ENCODE measurements at regions not wholly inside any gene's neighbourhood (a gene's known extent, or its start where the extent isn't known, plus 50 kb on each side); places are given as distances from the start of the nearest gene placed in this dataset.
A peak's percentile ranks its signal among the peaks of the same experiment; 100 is the strongest.
"Not testable (repeated sequence)": the region's sequence is repeated elsewhere in the genome, so short reads cannot be mapped to it uniquely, and the experiment has no call there.

DNA sequence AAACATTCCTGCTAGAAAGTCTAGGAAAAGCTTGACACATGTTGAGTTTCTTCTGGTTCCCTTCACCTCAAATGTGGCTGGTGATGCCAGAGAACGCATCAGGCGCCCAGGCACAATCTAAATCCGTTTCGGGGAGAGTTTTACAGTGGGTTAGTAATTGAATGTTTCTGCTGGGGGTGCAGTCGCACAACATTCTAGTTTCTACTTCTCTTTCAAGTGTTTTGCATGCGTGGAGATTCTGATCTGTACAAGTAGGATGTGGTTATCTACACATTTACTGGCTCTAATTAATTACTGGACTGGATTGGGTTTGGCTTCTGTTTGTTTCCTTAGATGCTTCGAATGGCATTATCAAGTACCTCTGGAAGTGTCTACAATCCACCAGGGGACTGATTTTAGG, 173.8 kb downstream of the TMEM26 start:
- FAIRE-seq (no peak), DNase-seq (ENCODE audit: insufficient read length, low spot score) (no peak)

DNA sequence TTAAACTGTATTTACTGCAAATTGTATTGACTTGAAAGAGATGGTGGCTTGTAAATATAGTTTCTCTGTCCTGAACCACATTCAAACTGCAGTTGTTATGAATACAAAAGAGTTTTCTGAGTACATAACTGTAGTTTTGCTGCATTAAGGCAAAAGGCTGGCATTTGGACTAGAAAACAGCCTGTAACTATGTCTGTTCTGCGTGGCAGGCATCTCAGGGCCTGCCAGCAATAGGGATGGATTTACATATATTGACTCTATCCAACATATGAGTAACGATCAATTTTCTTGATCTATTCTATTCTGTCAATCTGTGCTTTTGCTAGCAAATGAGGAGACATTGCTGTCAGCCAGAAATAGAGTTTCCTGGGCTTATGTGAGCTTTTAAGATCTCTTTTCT, 174.6 kb downstream of the TMEM26 start:
- FAIRE-seq = no peak
- no peak for DNase-seq (ENCODE audit: insufficient read length, low spot score)

DNA sequence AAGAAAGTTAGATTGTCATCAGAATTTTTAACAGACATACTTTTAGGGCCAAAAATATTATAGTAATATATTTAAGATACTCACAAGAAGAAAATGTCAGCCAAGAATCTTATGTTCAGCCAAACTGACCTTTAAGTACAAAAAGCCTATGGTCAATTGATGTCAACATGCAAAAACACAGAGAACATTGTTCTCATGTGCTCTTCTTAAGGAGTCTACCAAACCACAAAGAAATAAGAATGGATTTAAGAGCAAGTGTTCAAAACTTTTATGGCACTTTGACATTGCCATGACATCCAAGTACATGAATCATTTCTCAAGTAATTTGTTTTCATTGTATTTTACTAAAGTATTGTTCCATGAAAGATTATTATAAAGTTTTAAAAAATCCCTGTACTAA, 180.4 kb downstream of the TMEM26 start:
- DNase-seq (ENCODE audit: insufficient read length, low spot score) (no peak), FAIRE-seq (no peak)

DNA sequence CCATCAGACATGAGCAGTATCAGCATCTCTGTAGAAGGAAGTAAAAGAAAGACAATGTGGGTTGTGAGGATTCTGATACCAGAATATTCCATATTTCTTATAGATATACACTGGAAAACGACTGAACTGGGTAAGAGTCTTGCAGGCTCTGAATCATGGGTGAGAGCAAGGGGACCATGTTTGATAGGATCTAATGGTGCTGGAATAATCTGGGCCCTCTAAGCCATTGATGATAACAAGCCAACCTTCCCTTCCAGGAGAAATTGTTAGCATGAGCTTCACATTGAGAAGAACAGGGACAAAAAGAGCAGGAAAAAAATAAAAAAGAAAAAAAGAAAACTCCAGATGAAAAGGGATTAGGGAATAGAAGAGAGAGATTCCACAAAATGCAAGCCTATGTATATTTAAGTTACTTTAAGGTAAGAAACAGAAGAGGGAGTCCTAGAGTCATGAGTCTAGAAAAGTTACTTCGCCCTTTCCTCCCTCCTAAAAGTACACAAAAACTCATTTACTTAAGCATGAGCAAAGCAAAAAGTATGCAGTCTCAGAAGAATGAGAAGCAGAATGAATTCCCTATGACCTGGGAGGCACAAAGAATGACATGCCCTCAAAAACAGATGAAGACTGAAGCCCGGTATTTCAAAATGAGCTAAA, 181.9 kb downstream of the TMEM26 start:
- FAIRE-seq (no peak), DNase-seq (ENCODE audit: insufficient read length, low spot score) (peak; percentile 33)

DNA sequence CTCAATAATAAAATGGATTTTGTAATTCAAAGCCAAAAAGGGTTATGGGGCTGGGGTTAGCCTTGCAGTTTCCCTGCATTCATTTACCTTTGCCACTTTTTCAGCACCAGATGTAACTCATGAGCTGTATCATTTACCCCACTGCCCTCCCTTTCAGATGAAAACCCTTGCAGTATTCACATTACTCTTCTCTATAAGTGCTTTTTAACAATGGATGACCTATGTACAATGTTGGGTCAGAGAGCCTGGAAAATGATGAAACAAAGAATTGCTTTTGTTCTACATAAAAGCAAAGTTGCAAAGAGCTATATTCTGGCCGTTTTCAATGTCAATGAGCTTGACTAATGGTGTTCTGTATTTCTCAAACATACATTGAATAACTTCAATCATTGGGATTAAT, 189.7 kb downstream of the TMEM26 start:
- no peak for FAIRE-seq

DNA sequence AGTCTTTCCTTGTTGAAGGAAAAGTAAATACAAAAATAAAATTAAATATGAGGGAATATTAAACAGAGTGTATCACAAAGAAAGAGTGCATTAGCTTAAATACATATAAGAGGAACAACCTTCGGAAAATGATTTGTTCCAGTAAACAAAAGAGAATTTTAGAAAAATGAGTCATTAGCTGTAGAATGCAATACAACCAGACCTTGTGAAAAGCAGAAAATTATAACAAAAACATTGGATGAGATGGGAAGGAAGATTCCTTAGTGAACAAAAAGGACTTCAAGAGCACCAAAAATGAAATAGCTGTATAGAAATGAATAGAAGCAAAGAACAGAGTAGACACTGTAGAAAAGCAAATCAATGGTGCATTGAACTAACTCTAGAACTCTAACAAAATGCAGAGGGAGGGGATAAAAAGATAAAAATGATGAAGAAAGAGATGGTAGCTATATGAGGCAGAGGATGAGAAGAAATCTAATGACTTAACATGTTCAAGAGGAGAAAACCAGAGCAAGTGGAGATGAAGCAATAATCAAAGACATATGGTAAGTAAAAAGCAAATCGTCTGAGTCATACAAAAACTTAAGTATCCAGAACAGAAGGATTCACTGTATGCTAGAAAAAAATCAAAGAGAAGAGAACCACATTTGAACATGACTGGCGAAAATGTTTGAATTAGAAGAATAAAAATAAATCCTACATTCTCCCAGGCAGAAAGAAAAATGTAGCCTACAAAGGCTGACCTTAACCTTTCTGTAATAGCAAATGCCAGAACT, 190.5 kb downstream of the TMEM26 start:
- FAIRE-seq = no peak
- no peak for DNase-seq (ENCODE audit: insufficient read length, low spot score)

More for the DNA sequence above, 189.7 kb downstream of the TMEM26 start:
- DNase-seq (ENCODE audit: insufficient read length, low spot score) = no peak

DNA sequence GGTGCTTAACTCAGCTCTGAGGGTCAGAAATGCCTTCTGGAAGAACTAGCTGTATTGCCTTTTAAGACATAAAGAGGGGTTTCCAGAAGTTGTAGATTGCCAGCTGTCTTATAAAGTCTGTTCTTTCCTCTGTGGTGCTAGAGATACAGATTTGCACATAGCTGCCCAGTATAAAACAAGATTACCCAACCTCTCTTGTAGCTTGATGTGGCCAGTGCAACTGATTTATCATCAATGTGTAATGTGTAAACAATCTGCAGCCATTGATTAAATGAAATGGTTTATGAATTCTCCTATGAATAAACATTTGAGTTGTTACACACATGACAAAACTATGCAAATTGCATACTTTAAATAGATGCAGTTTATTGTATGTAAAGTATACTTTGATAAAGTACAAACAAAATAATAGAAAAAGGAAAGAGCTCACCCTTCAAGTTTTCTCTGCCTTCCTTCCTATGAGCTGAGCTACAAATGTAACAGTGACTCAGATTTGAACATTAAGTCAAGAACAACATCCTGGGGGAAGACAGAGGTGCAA, 195.2 kb downstream of the TMEM26 start:
- FAIRE-seq (no peak), DNase-seq (ENCODE audit: insufficient read length, low spot score) (no peak)

DNA sequence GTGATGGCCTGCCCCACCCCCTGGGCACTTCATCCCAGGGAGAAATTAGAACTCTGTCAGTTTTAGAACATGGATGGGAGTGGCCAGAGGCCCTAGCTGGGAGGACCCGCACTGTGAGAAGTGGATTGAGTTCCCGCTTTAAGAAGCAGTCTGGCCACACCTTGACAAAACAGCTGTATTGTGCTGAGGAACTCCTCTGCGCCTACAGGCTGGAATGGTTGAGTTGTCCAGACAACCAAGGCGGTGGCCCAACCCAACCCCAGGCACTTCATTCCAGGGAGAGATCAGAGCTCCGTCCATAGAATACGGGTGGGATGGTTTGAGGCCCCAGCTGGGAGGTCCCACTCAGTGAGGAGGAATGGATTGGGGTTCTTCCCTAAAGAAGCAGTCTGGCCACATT, 196.0 kb downstream of the TMEM26 start:
- FAIRE-seq (no peak), DNase-seq (ENCODE audit: insufficient read length, low spot score) (no peak)

DNA sequence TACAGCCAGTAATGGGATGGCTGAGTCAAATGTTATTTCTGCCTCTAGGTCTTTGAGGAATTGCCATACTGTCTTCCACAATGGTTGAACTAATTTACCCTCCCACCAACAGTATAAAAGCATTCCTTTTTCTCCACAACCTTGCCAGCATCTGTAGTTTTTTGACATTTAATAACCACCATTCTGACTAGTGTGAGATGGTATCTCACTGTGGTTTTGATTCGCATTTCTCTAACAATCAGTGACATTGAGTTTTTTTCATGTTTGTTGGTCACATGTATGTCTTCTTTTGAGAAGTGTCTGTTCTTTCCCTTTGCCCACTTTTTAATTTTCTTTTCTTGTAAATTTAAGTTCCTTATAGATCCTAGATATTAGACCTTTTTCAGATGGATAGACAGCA, 200.9 kb downstream of the TMEM26 start:
- not testable (repeated sequence) for FAIRE-seq; DNase-seq (ENCODE audit: insufficient read length, low spot score)

DNA sequence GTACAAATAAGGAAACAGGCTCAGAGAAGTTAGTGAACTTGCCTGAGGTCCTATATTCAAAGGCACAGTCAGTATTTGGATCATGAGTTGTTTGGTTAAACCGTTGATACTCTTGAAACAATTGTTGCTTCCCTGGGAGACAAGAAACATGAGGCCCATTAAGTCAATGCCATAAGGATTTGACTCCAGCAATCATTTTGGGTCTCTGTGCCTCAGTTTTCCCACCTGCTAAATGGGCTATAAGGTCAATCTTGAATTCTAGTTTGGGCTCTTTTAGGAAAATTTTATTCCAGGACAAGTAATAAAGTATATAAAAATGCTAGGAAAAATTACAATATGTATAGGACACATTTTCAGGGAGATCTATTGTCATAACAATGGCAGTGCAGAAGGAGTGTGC, 202.1 kb downstream of the TMEM26 start:
- FAIRE-seq (no peak), DNase-seq (ENCODE audit: insufficient read length, low spot score) (no peak)

DNA sequence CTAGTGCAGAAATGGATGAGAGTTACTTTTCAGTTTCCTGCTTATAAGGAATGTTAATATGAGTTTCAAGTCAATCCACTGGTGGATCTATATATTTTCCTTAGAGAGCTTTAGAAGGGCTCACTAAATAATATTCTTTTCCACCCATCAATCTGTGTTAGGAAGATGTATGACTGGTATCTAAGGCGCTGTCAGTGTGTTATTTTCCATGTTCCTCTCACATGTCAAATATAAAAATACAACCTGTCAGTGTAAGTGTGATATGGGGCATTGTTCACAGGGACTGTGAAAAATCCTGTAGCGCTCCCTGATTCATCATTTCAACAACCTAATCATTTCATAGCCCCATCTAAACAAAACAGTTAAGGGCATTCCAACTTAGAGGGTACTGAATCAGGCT, 203.1 kb downstream of the TMEM26 start:
- DNase-seq (ENCODE audit: insufficient read length, low spot score) (no peak), FAIRE-seq (no peak)

DNA sequence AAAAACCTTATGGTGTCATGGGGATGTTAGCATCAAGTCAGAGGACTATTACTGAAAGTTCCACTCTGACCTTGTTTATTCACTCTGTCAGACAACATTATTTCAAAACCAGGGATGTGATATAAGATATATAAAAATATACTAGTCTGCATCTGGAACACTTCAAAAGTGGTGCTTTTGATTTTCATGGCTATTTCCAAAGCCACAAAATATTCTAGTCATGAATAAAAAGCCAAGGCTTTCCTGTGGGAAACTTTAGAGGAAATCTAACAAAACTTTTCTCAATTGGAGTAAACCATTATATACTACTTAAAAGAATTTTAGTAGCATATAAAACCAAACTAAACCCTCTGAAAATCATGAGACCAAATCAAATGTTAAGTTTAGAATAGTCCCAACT, 205.2 kb downstream of the TMEM26 start:
- FAIRE-seq (no peak), DNase-seq (ENCODE audit: insufficient read length, low spot score) (no peak)

DNA sequence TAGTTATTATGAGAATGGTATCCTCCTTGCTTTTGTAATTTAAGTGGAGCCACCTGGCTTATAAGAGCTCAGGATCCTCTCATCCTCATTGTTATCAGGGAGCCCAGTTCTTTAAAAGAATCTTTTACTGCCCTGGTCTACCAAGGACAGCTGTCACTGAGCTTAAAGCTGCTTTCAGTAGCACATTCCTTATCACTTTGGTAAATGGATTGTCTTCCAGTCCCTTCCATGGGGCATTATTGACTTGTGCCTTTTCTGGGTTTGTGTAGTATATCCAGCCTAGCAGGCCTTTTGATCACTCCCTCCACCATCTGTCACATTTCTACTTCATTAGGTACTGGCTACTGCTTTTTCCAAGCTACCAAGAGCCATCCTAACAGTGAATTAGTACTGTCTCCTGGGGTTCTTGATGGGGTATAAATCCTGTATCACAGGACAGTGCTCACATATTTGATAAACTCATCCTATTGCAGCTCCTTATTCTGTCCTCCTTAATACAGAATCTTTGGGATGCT, 208.9 kb downstream of the TMEM26 start:
- FAIRE-seq (no peak), DNase-seq (ENCODE audit: insufficient read length, low spot score) (no peak)

DNA sequence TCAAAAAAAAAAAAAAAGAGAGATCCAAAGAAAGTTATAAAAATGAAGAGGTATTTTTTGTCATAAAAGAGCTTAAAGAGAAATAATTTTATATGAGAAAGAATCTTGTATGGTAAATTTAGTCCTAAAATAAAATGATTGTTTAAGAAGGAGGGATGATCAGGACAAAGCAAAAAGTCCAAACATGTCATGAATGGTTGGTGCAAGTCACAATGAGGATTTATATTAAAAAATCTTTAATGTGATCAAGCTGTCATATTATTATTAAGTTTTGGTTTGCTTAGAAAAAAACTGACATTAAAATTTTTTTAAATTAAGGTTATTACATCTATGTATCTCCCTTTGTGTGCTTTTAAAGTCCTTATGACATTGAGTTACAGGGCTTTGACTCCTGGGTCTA, 220.4 kb downstream of the TMEM26 start:
- DNase-seq (ENCODE audit: insufficient read length, low spot score) (no peak), FAIRE-seq (no peak)

DNA sequence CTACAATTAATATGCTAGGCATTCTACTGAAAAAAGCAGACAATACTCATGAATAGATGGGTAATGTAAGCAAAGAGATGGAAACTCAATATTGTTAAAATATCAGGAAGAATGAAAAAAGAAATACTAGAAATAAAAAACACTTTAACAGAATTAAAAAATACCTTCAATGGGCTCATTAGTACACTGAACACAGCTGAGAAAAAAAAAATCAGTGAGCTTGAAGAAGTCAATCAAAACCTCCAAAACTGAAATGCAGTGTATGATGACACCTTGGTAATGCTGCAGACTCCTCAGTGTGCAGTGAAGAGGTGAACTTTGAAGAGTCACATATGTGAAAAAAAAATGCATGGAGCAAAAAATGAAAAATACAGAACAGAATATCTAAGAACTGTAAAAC, 227.2 kb downstream of the TMEM26 start:
- DNase-seq (ENCODE audit: insufficient read length, low spot score) = no peak
- no peak for FAIRE-seq

DNA sequence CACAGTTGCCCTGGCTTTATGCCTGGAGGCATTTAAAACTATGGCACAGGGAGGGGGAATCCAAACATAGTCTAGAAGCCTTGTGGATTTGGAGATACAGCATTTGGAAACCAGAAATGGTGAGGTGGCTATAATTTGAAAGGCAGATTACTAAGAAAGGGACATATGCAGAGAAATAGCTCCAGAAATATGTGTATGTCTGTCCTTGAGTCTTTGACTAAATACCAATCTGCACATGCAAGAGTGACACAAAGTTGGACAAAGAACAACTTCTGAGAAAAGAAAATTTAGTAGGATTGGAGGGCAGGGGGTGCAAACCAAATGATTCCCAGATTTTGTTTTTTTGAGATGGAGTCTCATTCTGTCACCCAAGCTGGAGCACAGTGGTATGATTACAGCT, 229.6 kb downstream of the TMEM26 start:
- DNase-seq (ENCODE audit: insufficient read length, low spot score) = no peak
- FAIRE-seq = no peak

DNA sequence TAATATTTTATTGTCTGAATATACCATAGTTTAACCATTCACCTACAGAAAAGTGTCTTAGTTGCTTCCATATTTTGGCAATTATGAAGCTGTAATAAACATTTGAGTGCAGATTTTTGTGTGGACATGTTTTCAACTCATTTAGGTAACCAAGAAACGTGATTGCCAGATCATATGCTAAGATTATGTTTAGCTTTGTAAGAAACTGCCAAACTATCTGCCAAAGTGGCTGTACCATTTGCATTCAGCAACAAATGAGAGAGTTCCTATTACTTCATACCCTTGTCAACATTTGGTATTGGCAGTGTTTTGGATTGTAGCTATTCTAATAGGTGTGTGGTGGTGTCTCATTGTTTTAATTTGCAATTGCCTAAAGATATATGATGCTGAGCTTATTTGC, 233.5 kb downstream of the TMEM26 start:
- FAIRE-seq = no peak
- DNase-seq (ENCODE audit: insufficient read length, low spot score) = no peak

DNA sequence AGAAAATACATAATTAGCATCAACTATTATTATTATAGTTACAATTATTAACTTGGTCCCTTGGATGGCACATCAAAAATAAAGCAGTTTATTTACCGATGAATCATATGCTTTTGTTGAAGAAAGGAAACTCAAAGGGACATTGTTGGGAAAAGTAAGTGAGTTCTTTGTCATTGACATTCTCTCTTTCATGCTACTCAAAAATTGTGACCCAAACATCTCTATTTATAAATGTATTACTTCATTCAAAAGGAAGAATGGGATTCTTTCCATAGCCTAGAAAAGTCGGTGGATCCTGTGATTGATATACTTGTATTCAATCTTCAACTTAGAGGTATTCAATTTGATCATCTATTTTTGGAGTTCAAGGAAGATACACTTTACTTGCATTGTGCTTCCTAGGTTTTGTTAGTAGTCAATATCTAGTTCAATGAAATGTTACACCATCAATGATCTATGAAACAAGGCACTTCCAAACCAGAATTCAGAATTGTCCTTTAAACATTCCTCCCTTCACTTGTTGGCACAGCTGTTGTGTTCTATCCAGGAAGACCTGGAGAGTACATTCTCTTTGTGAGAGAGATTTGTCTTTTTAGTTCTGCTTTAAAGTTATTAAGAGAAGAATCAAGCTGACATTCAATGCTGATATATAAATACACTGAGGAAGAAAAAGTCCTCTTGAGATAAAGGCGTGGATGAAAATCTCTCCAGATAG, 235.2 kb downstream of the TMEM26 start:
- FAIRE-seq = no peak
- no peak for DNase-seq (ENCODE audit: insufficient read length, low spot score)

DNA sequence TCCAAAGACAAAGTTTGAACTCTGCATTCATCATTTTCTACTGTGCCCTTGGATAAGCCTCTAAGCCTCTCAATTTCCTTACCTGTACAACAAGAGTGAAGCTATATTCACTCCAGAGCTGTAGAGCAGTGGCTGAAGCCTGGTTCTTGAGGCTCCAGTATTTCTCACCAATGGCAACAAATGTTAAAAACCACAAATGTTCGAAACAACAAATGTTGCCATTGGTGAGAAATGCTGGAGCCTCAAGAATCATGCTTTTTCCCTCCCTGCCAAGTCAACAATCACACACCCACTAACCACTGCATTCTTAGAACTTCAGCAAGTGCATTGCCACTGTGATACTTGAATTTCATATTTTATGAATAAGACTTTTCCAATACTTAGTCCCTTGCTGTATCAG, 237.9 kb downstream of the TMEM26 start:
- FAIRE-seq (no peak), DNase-seq (ENCODE audit: insufficient read length, low spot score) (no peak)

DNA sequence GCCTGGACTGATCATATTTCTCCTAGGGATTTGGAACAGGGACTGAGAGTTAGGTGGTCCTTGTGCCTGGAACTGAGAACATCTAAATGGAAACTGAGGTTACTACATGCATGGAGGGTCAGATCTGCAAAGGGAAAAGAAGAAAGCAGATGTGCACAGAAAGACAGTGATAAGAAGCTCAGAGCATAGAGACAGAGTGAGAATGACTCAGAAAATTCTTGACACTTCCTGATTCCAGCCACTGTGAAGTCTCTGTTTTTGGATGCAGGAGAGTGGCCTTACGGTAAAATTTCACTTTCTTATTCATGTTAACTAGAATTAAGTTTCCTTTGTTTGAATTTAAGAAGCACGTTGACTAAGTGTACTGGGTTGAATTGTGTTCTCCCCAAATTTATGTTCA, 241.7 kb downstream of the TMEM26 start:
- DNase-seq (ENCODE audit: insufficient read length, low spot score) = no peak

DNA sequence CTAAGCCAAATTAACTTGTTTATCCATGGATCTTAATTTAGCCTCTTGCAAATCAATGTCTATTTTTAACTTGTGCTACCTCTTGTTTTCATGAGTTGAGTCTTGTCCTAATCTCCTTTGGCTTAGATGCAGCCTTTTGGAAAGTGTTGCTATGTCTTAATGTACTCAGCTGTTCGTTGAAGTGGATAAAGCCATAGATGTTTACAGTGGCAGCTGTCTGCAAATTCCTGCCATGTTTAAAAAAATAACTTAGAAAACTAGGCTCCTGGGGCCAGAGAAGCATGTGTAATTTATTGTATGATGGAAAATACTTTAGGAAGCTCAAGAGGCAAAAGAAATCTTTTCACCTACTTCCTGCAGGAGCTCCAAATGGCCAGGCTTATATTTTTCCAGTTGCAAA, 253.1 kb upstream of the RHOBTB1 start:
- DNase-seq (ENCODE audit: insufficient read length, low spot score) = no peak
- no peak for FAIRE-seq

More for the DNA sequence above, 241.7 kb downstream of the TMEM26 start:
- FAIRE-seq = no peak

All from HTR-8/SVneo (cell line).